OCI-LY7 (cell line): ENCODE measurements at regions not wholly inside any gene's neighbourhood (a gene's known extent, or its start where the extent isn't known, plus 50 kb on each side); places are given as distances from the start of the nearest gene placed in this dataset.

Experiments
- CTCF ChIP-seq: fragments of 200-600 bp; sonication (generic); conservative IDR thresholded peaks from 2 replicates; pipeline ENCODE4 v1.5.1; 2014; ENCODE audit warnings: mild to moderate bottlenecking, antibody characterized with exemption, low read length, moderate library complexity, mixed read lengths
- EZH2phosphoT487 ChIP-seq: fragments of 200-600 bp; sonication (generic); IDR thresholded peaks from 2 replicates; pipeline ENCODE4 v1.6.1; 2018; ENCODE audit warnings: low read depth, borderline replicate concordance, mild to moderate bottlenecking, mixed run types, antibody characterized with exemption, low read length, moderate library complexity, mixed read lengths

- TF ChIP-seq EZH2phosphoT487: no peak
- TF ChIP-seq CTCF: no peak
Observed at GRCh38 chr2:21567395-21567794, 443.6 kb downstream of the TDRD15 start.
